ENCODE measurements at regions not wholly inside any gene's neighbourhood (a gene's known extent, or its start where the extent isn't known, plus 50 kb on each side); places are given as distances from the start of the nearest gene placed in this dataset.

- no peak for ATAC-seq (ENCODE audit: insufficient read depth, low FRiP score)
- Histone ChIP-seq H3K4me3 (no peak overlapping the region), H3K9ac (ENCODE audit: insufficient read depth in 1 of 2, low read length in 2 of 2) (no peak overlapping the region), H3K9me3 (ENCODE audit: control insufficient read depth in 4 of 4, insufficient read depth in 3 of 4, low read length in 3 of 4) (peaks cover 0 to 2% (median 0%) of the 10 kb centered on the region in 4 donors), H3K36me3 (ENCODE audit: control insufficient read depth in 4 of 4, insufficient read depth in 4 of 4, low read length in 4 of 4) (no peaks in the 10 kb centered on the region), H3K27me3 (ENCODE audit: control insufficient read depth in 3 of 3, insufficient read depth in 3 of 3, low read length in 2 of 3) (no peaks in the 10 kb centered on the region), H3K27ac (ENCODE audit: low read depth in 1 of 2, low read length in 1 of 2) (no peak overlapping the region), H3K4me1 (ENCODE audit: control insufficient read depth in 5 of 5, insufficient read depth in 5 of 5, low read length in 5 of 5) (peaks cover 0 to 3% (median 0%) of the 10 kb centered on the region in 5 donors)
- 87 to 91% methylated on average over 3 of the region's 3 CpGs for WGBS, 2 donors
- TF ChIP-seq, protein P1, sequence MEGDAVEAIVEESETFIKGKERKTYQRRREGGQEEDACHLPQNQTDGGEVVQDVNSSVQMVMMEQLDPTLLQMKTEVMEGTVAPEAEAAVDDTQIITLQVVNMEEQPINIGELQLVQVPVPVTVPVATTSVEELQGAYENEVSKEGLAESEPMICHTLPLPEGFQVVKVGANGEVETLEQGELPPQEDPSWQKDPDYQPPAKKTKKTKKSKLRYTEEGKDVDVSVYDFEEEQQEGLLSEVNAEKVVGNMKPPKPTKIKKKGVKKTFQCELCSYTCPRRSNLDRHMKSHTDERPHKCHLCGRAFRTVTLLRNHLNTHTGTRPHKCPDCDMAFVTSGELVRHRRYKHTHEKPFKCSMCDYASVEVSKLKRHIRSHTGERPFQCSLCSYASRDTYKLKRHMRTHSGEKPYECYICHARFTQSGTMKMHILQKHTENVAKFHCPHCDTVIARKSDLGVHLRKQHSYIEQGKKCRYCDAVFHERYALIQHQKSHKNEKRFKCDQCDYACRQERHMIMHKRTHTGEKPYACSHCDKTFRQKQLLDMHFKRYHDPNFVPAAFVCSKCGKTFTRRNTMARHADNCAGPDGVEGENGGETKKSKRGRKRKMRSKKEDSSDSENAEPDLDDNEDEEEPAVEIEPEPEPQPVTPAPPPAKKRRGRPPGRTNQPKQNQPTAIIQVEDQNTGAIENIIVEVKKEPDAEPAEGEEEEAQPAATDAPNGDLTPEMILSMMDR (IDR thresholded peaks at IDR 0.05; ENCODE audit: control extremely low read depth, extremely low read depth): no peak
- no peak for DNase-seq
Measured at GRCh38 chr6:7000825-7001777, 106.7 kb upstream of the RREB1 start.

DNA sequence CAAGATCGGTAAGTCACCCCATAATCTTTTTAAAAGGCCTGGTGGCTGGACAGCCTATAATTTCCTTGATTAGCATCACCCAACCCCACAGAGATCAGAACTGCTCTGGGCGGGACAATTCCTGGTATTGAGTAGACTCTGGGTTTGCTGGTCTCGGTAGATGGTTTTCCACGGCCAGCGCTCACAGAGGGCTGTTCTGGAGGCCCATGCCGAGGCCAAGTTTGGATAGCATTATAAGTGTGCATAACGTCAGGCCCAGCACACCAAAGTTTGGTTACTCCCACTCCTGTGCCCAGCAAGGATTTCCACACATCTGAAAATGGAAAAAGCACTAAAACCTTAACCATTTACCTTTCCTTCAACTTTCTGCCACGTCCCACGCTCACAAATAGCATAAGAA lies 104.7 kb upstream of the RREB1 start:
- H3K9me3 ChIP-seq (ENCODE audit: control insufficient read depth in 4 of 4, insufficient read depth in 3 of 4, low read length in 3 of 4): no peaks in the 10 kb centered on the region
- no peaks in the 10 kb centered on the region for H3K4me1 ChIP-seq (ENCODE audit: control insufficient read depth in 5 of 5, insufficient read depth in 5 of 5, low read length in 5 of 5)
- H3K36me3 ChIP-seq (ENCODE audit: control insufficient read depth in 4 of 4, insufficient read depth in 4 of 4, low read length in 4 of 4): no peaks in the 10 kb centered on the region
- no peak overlapping the region for H3K9ac ChIP-seq (ENCODE audit: insufficient read depth in 1 of 2, low read length in 2 of 2)
- H3K4me3 ChIP-seq: no peak overlapping the region
- ATAC-seq (ENCODE audit: insufficient read depth, low FRiP score) (no peak), DNase-seq (no peak)
- TF ChIP-seq, protein P1 (IDR thresholded peaks at IDR 0.05; ENCODE audit: control extremely low read depth, extremely low read depth): no peak
- 96 to 97% methylated on average over 9 of the region's 9 CpGs for WGBS, 2 donors
- H3K27me3 ChIP-seq (ENCODE audit: control insufficient read depth in 3 of 3, insufficient read depth in 3 of 3, low read length in 2 of 3): no peaks in the 10 kb centered on the region
- no peak overlapping the region for H3K27ac ChIP-seq (ENCODE audit: low read depth in 1 of 2, low read length in 1 of 2)

- Histone ChIP-seq H3K27ac (ENCODE audit: low read depth in 1 of 2, low read length in 1 of 2) (no peak overlapping the region), H3K4me1 (ENCODE audit: control insufficient read depth in 5 of 5, insufficient read depth in 5 of 5, low read length in 5 of 5) (no peaks in the 10 kb centered on the region), H3K36me3 (ENCODE audit: control insufficient read depth in 4 of 4, insufficient read depth in 4 of 4, low read length in 4 of 4) (no peaks in the 10 kb centered on the region), H3K9me3 (ENCODE audit: control insufficient read depth in 4 of 4, insufficient read depth in 3 of 4, low read length in 3 of 4) (no peaks in the 10 kb centered on the region), H3K4me3 (no peak overlapping the region), H3K27me3 (ENCODE audit: control insufficient read depth in 3 of 3, insufficient read depth in 3 of 3, low read length in 2 of 3) (no peaks in the 10 kb centered on the region), H3K9ac (ENCODE audit: insufficient read depth in 1 of 2, low read length in 2 of 2) (no peak overlapping the region)
- TF ChIP-seq, protein P1 (IDR thresholded peaks at IDR 0.05; ENCODE audit: control extremely low read depth, extremely low read depth): no peak
- WGBS, 2 donors: 76 to 82% methylated on average over 8 of the region's 8 CpGs
- ATAC-seq (ENCODE audit: insufficient read depth, low FRiP score): no peak
- DNase-seq: no peak
Measured at GRCh38 chr6:7004581-7005297, 103.0 kb upstream of the RREB1 start.

Data from lung (tissue), 11 donors.